ENCODE measurements at regions not wholly inside any gene's neighbourhood (a gene's known extent, or its start where the extent isn't known, plus 50 kb on each side); places are given as distances from the start of the nearest gene placed in this dataset.
"Not testable (repeated sequence)": the region's sequence is repeated elsewhere in the genome, so short reads cannot be mapped to it uniquely, and the experiment has no call there.

DNA sequence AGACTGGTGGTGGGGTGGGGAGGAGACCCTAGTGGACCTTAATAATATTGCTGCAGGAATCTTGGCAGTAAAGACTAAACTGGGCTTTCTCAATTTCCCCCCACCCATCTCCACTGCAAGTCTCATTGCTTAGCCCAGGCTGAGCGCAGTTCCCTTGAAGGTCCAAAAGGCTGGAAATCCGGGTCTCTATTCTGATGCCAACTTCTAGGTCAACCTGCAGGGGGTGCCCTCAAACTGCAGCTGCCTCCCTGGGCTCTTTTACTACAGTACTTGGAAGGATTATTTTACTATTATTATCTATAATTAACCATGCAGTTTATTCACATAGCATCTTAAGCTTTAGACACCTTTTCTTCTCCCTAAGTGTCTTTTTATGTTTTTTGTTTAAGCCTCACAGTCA, 85.4 kb upstream of the WARS2 start:
- no peaks in the 10 kb centered on the region for H3K27me3 Mint-ChIP-seq (ENCODE audit: low read depth)
- H3K4me3 Mint-ChIP-seq = no peak overlapping the region
- ATAC-seq (replicated peaks in 1 of 2) = no peak
- DNase-seq = no peak
- H3K4me1 Mint-ChIP-seq (ENCODE audit: low read depth) = peaks cover 9% of the 10 kb centered on the region
- H3K36me3 Mint-ChIP-seq (ENCODE audit: insufficient read depth in 2 of 2) = no peaks in the 10 kb centered on the region
- H3K9me3 Mint-ChIP-seq = no peaks in the 10 kb centered on the region
- no peak overlapping the region for H3K27ac Mint-ChIP-seq

DNA sequence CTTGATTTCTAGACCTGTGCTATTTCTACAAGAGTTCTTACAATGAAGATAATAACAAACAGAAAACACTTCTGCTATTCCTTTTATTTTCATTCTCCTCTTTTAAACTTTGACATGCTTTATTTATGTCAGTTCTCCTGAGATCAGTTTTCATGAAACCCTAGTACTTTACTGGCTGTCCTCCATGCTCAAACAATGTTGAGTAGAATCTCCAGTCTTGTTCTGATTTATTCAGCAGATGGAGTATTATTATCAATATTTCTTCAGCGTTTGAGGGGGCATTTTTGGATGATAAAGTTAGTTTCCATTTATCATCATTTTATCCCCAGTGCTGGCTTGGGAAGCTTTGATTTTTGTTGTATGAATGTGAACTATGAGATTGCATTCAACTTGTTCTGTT, 85.9 kb upstream of the WARS2 start:
- Mint-ChIP-seq H3K4me1 (ENCODE audit: low read depth) (peaks cover 9% of the 10 kb centered on the region), H3K27ac (no peak overlapping the region), H3K36me3 (ENCODE audit: insufficient read depth in 2 of 2) (no peaks in the 10 kb centered on the region), H3K9me3 (no peaks in the 10 kb centered on the region), H3K4me3 (no peak overlapping the region), H3K27me3 (ENCODE audit: low read depth) (no peaks in the 10 kb centered on the region)
- ATAC-seq (replicated peaks in 1 of 2) (no peak), DNase-seq (no peak)

- ATAC-seq (replicated peaks in 1 of 2) (peak in 1 of 2 donors; percentile 71), DNase-seq (peak in 1 of 2 donors; percentile 1)
- Mint-ChIP-seq H3K27me3 (ENCODE audit: low read depth) (no peaks in the 10 kb centered on the region), H3K4me3 (peak overlapping the region in 1 of 2 donors; percentile 18), H3K27ac (peak overlapping the region; percentile 18), H3K4me1 (ENCODE audit: low read depth) (peaks cover 9% of the 10 kb centered on the region), H3K36me3 (ENCODE audit: insufficient read depth in 2 of 2) (no peaks in the 10 kb centered on the region), H3K9me3 (no peaks in the 10 kb centered on the region)
These were observed 86.5 kb upstream of the WARS2 start for GRCh38 chr1:119226913-119227312.

- H3K4me3 Mint-ChIP-seq = no peak overlapping the region
- ATAC-seq (replicated peaks in 1 of 2) (no peak), DNase-seq (no peak)
- H3K36me3 Mint-ChIP-seq (ENCODE audit: insufficient read depth in 2 of 2) = no peaks in the 10 kb centered on the region
- H3K27ac Mint-ChIP-seq = no peak overlapping the region
- peaks cover 9% of the 10 kb centered on the region for H3K4me1 Mint-ChIP-seq (ENCODE audit: low read depth)
- no peaks in the 10 kb centered on the region for H3K9me3 Mint-ChIP-seq
- H3K27me3 Mint-ChIP-seq (ENCODE audit: low read depth) = no peaks in the 10 kb centered on the region
These were observed 87.0 kb upstream of the WARS2 start for GRCh38 chr1:119227456-119227855.

GRCh38 chr1:119228335-119229080, 88.1 kb upstream of the WARS2 start:
- no peak overlapping the region for H3K4me3 Mint-ChIP-seq
- peaks cover 9% of the 10 kb centered on the region for H3K4me1 Mint-ChIP-seq (ENCODE audit: low read depth)
- DNase-seq (no peak), ATAC-seq (replicated peaks in 1 of 2) (no peak)
- no peaks in the 10 kb centered on the region for H3K27me3 Mint-ChIP-seq (ENCODE audit: low read depth)
- no peaks in the 10 kb centered on the region for H3K36me3 Mint-ChIP-seq (ENCODE audit: insufficient read depth in 2 of 2)
- no peaks in the 10 kb centered on the region for H3K9me3 Mint-ChIP-seq
- H3K27ac Mint-ChIP-seq = no peak overlapping the region

DNA sequence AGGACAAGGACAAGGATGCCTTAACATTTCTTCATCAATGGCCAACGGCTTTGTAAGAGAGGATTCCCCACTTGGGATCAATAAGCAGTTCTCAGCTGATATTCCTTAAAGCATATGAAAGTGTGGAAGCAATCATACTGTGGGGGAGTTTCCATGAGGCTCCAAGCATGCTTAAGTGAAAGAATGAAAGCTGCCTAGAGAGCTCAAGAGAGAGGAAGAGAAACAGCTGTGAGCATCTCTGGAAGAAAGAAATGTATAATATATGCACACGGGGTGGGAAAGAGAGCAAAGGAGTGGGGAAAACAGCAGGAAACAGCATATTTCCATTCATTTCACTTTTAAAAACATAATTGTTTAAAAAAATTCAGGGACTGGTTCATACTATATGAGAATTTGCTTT, 94.7 kb upstream of the WARS2 start:
- Mint-ChIP-seq H3K4me1 (ENCODE audit: low read depth) (no peaks in the 10 kb centered on the region), H3K27ac (no peak overlapping the region), H3K9me3 (no peaks in the 10 kb centered on the region), H3K4me3 (no peak overlapping the region), H3K27me3 (ENCODE audit: low read depth) (no peaks in the 10 kb centered on the region), H3K36me3 (ENCODE audit: insufficient read depth in 2 of 2) (peaks cover 0 to 1% of the 10 kb centered on the region in 2 donors)
- no peak for ATAC-seq (replicated peaks in 1 of 2)
- DNase-seq = no peak

GRCh38 chr1:119245881-119246280, 105.4 kb upstream of the WARS2 start:
- no peak for ATAC-seq (replicated peaks in 1 of 2)
- Mint-ChIP-seq H3K9me3 (peaks cover 0 to 3% of the 10 kb centered on the region in 2 donors), H3K36me3 (ENCODE audit: insufficient read depth in 2 of 2) (no peaks in the 10 kb centered on the region), H3K27ac (no peak overlapping the region), H3K27me3 (ENCODE audit: low read depth) (no peaks in the 10 kb centered on the region), H3K4me1 (ENCODE audit: low read depth) (no peaks in the 10 kb centered on the region), H3K4me3 (no peak overlapping the region)
- no peak for DNase-seq

DNA sequence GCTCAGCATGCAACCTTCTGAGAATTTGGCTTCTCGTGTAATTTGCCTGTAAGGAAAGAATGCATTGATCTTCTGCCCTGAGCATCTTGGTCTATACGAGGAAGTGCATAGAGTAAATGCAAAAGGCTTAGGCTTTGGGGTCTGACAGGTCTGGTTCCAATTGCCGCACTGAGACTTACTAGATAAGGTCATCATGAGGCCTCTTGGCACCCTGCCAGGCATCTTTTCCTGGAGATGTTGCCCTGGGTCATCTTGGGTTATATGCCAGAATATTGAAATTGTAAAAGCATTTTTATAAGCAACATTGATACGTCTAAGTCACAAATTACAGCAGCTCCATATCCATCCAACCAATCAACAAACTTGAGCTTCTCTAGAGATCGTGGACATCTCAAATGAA, 108.8 kb upstream of the WARS2 start:
- H3K36me3 Mint-ChIP-seq (ENCODE audit: insufficient read depth in 2 of 2) = no peaks in the 10 kb centered on the region
- H3K27ac Mint-ChIP-seq = no peak overlapping the region
- peaks cover 0 to 3% of the 10 kb centered on the region in 2 donors for H3K9me3 Mint-ChIP-seq
- H3K4me3 Mint-ChIP-seq = no peak overlapping the region
- no peaks in the 10 kb centered on the region for H3K27me3 Mint-ChIP-seq (ENCODE audit: low read depth)
- ATAC-seq (replicated peaks in 1 of 2) (no peak), DNase-seq (no peak)
- no peaks in the 10 kb centered on the region for H3K4me1 Mint-ChIP-seq (ENCODE audit: low read depth)

GRCh38 chr1:119250299-119250698, 109.8 kb upstream of the WARS2 start:
- Mint-ChIP-seq H3K4me3 (no peak overlapping the region), H3K4me1 (ENCODE audit: low read depth) (no peaks in the 10 kb centered on the region), H3K27ac (no peak overlapping the region), H3K27me3 (ENCODE audit: low read depth) (no peaks in the 10 kb centered on the region), H3K36me3 (ENCODE audit: insufficient read depth in 2 of 2) (no peaks in the 10 kb centered on the region), H3K9me3 (peaks cover 0 to 3% of the 10 kb centered on the region in 2 donors)
- no peak for DNase-seq
- ATAC-seq (replicated peaks in 1 of 2) = no peak

GRCh38 chr1:119251751-119252150, 111.3 kb upstream of the WARS2 start:
- ATAC-seq (replicated peaks in 1 of 2) = no peak
- DNase-seq = no peak
- Mint-ChIP-seq H3K4me1 (ENCODE audit: low read depth) (no peaks in the 10 kb centered on the region), H3K4me3 (no peak overlapping the region), H3K27ac (no peak overlapping the region), H3K36me3 (ENCODE audit: insufficient read depth in 2 of 2) (no peaks in the 10 kb centered on the region), H3K27me3 (ENCODE audit: low read depth) (no peaks in the 10 kb centered on the region), H3K9me3 (peaks cover 0 to 3% of the 10 kb centered on the region in 2 donors)

DNA sequence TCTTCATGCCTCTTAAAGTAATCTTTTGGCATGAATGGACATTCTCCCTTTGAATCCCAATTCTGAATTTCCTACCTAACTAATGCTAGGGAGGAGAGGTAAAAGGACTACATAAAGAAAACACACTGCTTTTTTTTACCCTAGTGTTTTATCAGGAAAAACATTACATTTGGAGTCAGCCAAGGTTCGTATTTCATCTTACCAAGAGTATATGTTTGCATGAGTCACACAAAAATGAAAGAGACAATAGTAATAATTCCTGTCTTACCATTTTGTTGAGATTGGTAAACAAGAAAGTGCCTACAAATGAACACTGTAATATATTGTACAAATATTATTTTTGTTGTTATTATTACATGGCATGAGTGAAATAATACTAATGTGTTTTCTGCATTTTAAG, 112.9 kb upstream of the WARS2 start:
- Mint-ChIP-seq H3K4me3 (no peak overlapping the region), H3K9me3 (peaks cover 1 to 4% of the 10 kb centered on the region in 2 donors), H3K27ac (no peak overlapping the region), H3K36me3 (ENCODE audit: insufficient read depth in 2 of 2) (peaks cover 3 to 4% of the 10 kb centered on the region in 2 donors), H3K27me3 (ENCODE audit: low read depth) (no peaks in the 10 kb centered on the region), H3K4me1 (ENCODE audit: low read depth) (no peaks in the 10 kb centered on the region)
- DNase-seq (no peak), ATAC-seq (replicated peaks in 1 of 2) (no peak)

- peaks cover 3 to 4% of the 10 kb centered on the region in 2 donors for H3K36me3 Mint-ChIP-seq (ENCODE audit: insufficient read depth in 2 of 2)
- no peaks in the 10 kb centered on the region for H3K27me3 Mint-ChIP-seq (ENCODE audit: low read depth)
- H3K9me3 Mint-ChIP-seq = peaks cover 1 to 6% of the 10 kb centered on the region in 2 donors
- H3K4me3 Mint-ChIP-seq = no peak overlapping the region
- H3K4me1 Mint-ChIP-seq (ENCODE audit: low read depth) = no peaks in the 10 kb centered on the region
- H3K27ac Mint-ChIP-seq = no peak overlapping the region
- no peak for ATAC-seq (replicated peaks in 1 of 2)
- DNase-seq = no peak
These were observed 113.7 kb upstream of the WARS2 start for GRCh38 chr1:119254067-119254720.

DNA sequence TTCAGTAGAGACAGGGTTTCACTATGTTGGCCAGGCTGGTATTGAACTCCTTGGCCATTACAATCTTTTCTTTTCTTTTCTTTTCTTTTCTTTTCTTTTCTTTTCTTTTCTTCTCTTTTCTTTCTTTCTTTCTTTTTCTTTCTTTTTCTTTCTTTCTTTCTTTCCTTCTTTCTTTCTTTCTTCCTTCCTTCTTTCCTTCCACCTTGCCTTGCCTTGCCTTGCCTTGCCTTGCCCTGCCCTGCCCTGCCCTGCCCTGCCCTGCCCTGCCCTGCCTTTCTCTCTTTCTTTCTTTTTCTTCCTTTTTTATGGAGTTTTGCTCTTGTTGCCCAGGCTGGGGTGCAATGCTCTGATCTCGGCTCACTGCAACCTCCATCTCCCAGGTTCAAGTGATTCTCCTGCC, 112.5 kb upstream of the HAO2 start:
- H3K4me1 Mint-ChIP-seq (ENCODE audit: low read depth); DNase-seq; H3K36me3 Mint-ChIP-seq (ENCODE audit: insufficient read depth in 2 of 2); H3K9me3 Mint-ChIP-seq; H3K4me3 Mint-ChIP-seq; H3K27ac Mint-ChIP-seq; H3K27me3 Mint-ChIP-seq (ENCODE audit: low read depth); ATAC-seq (replicated peaks in 1 of 2): not testable (repeated sequence)

DNA sequence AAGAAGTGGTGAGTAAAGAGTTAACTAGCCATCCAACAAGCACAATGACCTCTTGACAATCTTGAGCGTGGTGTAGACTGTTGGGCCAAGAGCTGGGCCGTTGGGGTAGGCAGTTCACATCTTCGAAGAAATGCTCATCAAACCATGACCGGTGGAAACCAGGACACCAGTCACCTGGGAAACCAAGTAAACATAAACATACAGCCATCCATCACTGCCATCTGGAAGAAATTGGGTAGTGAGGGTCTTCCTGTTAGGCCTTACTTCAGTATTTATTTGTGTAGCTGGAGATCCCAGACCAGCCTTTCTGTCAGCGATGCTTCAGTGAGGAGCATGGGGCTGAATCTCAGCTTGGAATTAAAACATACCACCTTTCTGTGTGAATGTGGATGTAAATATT, 108.1 kb upstream of the HAO2 start:
- H3K27ac Mint-ChIP-seq = no peak overlapping the region
- H3K4me1 Mint-ChIP-seq (ENCODE audit: low read depth) = no peaks in the 10 kb centered on the region
- no peaks in the 10 kb centered on the region for H3K27me3 Mint-ChIP-seq (ENCODE audit: low read depth)

More for the DNA sequence above, 108.1 kb upstream of the HAO2 start:
- no peak for DNase-seq
- peaks cover 3 to 4% of the 10 kb centered on the region in 2 donors for H3K36me3 Mint-ChIP-seq (ENCODE audit: insufficient read depth in 2 of 2)
- ATAC-seq (replicated peaks in 1 of 2) = no peak
- H3K9me3 Mint-ChIP-seq = peaks cover 1 to 6% of the 10 kb centered on the region in 2 donors
- no peak overlapping the region for H3K4me3 Mint-ChIP-seq
